ENCODE measurements at regions not wholly inside any gene's neighbourhood (a gene's known extent, or its start where the extent isn't known, plus 50 kb on each side); places are given as distances from the start of the nearest gene placed in this dataset.

DNA sequence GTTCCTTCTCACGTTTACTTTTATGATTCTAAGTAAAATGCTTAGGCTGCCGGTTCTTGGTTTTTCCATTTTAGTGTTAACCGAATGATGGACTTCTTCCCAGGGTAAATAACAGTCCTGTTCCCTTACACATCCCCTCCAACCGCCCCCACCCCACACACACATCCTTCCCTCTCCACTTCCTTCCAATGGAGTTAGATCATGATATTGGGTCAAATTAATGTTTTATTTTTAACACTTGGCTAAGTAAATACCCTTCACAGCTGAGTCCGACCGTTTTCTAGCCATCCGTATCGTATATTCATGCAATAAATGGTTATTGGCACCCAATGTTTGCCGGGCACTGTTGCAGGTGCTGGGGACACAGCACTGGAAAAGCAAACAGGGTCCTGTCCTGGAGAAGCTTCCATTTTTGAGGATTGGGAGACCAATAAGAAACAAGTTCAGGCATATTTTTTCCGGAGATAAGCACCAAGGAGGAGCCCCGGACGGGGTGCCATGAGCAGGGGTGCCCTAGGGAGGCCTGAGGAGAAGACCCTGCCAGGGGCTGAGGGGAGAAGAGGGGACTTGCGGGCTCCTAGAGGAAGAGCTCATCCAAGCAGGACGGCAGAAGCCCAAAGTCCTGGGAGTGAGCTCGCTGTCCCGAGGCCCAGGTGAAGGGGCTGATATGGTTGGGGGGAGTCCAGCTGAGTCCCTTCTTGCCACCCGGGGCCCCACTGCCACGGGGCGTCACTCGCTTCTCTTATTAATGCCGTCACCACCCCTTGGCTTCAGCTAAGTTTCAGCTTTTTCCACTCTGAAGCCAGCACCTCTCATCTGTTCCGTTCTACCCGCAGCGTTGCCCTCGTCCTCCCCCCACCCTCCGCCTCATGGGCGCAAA is 126.0 kb upstream of the RET start:
- ChIA-PET POLR2A (no interaction called here), CTCF (no interaction called here)
- no peak for DNase-seq
- Histone ChIP-seq H3K27ac (ENCODE audit: low read depth in 1 of 2, low read length in 2 of 2) (no peak overlapping the region), H3K9me3 (ENCODE audit: control insufficient read depth in 1 of 2, insufficient read depth in 1 of 2, low read length in 2 of 2) (peaks cover 0 to 4% of the 10 kb centered on the region in 2 experiments), H3K4me1 (ENCODE audit: insufficient read depth, low read length) (no peaks in the 10 kb centered on the region), H3K4me3 (ENCODE audit: low read length) (no peak overlapping the region), H3K27me3 (ENCODE audit: control insufficient read depth in 1 of 2, insufficient read depth in 2 of 2, low read length in 2 of 2) (peaks cover 0 to 3% of the 10 kb centered on the region in 2 experiments), H3K36me3 (ENCODE audit: insufficient read depth, low read length) (no peaks in the 10 kb centered on the region)
- peaks cover 25% of the 10 kb centered on the region for H3K27me3 Mint-ChIP-seq
- TF ChIP-seq, protein P1, sequence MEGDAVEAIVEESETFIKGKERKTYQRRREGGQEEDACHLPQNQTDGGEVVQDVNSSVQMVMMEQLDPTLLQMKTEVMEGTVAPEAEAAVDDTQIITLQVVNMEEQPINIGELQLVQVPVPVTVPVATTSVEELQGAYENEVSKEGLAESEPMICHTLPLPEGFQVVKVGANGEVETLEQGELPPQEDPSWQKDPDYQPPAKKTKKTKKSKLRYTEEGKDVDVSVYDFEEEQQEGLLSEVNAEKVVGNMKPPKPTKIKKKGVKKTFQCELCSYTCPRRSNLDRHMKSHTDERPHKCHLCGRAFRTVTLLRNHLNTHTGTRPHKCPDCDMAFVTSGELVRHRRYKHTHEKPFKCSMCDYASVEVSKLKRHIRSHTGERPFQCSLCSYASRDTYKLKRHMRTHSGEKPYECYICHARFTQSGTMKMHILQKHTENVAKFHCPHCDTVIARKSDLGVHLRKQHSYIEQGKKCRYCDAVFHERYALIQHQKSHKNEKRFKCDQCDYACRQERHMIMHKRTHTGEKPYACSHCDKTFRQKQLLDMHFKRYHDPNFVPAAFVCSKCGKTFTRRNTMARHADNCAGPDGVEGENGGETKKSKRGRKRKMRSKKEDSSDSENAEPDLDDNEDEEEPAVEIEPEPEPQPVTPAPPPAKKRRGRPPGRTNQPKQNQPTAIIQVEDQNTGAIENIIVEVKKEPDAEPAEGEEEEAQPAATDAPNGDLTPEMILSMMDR (IDR thresholded peaks at IDR 0.05), result no peak
- no peaks in the 10 kb centered on the region for H3K36me3 Mint-ChIP-seq (ENCODE audit: low read depth)
- H3K4me1 Mint-ChIP-seq (ENCODE audit: low read depth), result no peaks in the 10 kb centered on the region
- ATAC-seq (ENCODE audit: poor library complexity), result no peak
- no peak overlapping the region for H3K4me3 Mint-ChIP-seq
- peaks cover 2% of the 10 kb centered on the region for H3K9me3 Mint-ChIP-seq
- intact Hi-C loops (cut with DNase I, micrococcal nuclease), result no loop called here
- no peak overlapping the region for H3K27ac Mint-ChIP-seq

DNA sequence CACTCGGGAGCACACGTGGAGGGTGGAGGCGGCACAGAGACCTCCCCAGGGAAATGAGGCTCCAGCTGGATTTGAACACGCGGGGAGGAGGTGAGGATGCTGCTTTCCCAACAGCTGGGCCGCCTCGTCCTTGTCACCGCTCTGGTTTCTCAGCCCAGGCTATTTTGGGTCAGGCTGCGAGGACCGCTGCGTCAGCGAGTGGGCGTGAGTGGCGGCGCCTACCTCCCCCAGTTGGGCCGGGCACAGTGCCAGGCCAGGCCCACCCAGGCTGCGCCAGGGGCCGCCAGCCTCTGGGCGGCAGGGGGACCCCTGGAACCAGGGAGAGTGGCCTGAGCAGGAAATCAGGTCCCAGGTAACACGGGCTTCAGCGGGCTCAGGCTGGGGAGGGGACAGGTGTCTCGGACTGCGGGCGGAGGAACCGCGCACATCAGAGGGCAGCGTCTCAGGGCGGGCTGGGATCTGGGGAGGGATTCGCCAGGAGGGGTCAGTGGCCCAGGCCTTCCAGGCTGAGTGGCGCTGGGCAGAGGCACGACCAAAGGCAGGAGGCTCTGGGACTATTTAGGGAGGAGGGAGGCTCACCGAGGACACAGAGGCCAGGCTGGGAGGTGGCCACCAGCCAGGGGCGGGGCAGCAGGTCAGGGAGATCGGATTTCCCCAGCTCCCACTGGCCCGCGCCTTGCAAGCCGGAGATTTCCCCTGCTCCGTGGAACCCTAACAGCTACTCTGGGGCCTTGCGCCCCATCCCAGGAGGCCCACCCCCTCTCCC is 125.2 kb upstream of the RET start:
- Mint-ChIP-seq H3K4me1 (ENCODE audit: low read depth) (no peaks in the 10 kb centered on the region), H3K4me3 (no peak overlapping the region), H3K27me3 (peaks cover 25% of the 10 kb centered on the region), H3K9me3 (peaks cover 2% of the 10 kb centered on the region), H3K36me3 (ENCODE audit: low read depth) (no peaks in the 10 kb centered on the region), H3K27ac (no peak overlapping the region)
- no peak for ATAC-seq (ENCODE audit: poor library complexity)
- DNase-seq, result peak in 1 of 14 experiments; percentile 32
- H3K4me3 ChIP-seq (ENCODE audit: low read length), result no peak overlapping the region
- TF ChIP-seq, protein P1 (IDR thresholded peaks at IDR 0.05), result no peak
- ChIA-PET POLR2A (no interaction called here), CTCF (no interaction called here)
- H3K9me3 ChIP-seq (ENCODE audit: control insufficient read depth in 1 of 2, insufficient read depth in 1 of 2, low read length in 2 of 2), result peaks cover 0 to 9% of the 10 kb centered on the region in 2 experiments
- peaks cover 0 to 3% of the 10 kb centered on the region in 2 experiments for H3K27me3 ChIP-seq (ENCODE audit: control insufficient read depth in 1 of 2, insufficient read depth in 2 of 2, low read length in 2 of 2)
- intact Hi-C loops (cut with DNase I, micrococcal nuclease), result no loop called here
- H3K36me3 ChIP-seq (ENCODE audit: insufficient read depth, low read length), result no peaks in the 10 kb centered on the region
- no peaks in the 10 kb centered on the region for H3K4me1 ChIP-seq (ENCODE audit: insufficient read depth, low read length)
- H3K27ac ChIP-seq (ENCODE audit: low read depth in 1 of 2, low read length in 2 of 2), result no peak overlapping the region

DNA sequence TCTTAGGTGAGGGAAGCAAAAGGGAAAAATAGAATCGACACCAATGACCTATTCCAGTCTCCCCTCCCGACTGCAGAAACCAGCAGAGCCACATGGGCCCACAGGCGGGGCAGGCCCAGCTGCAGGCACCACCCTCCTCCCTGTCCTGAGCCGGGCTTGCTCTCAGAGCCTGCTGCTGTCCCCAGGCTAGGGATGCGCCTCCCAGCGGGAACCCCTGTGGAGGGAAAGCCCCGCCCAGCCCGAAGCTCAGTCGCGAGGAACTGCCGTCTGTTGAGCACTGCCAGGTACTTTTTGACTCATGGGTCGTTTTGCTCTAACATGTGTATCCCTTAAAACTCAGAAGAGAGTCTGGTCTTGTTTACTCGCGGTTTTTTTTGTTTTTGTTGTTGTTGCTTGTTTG is 124.5 kb upstream of the RET start:
- Histone ChIP-seq H3K36me3 (ENCODE audit: insufficient read depth, low read length) (no peaks in the 10 kb centered on the region), H3K4me1 (ENCODE audit: insufficient read depth, low read length) (no peaks in the 10 kb centered on the region), H3K27ac (ENCODE audit: low read depth in 1 of 2, low read length in 2 of 2) (no peak overlapping the region), H3K9me3 (ENCODE audit: control insufficient read depth in 1 of 2, insufficient read depth in 1 of 2, low read length in 2 of 2) (peaks cover 0 to 9% of the 10 kb centered on the region in 2 experiments), H3K27me3 (ENCODE audit: control insufficient read depth in 1 of 2, insufficient read depth in 2 of 2, low read length in 2 of 2) (peaks cover 0 to 3% of the 10 kb centered on the region in 2 experiments), H3K4me3 (ENCODE audit: low read length) (no peak overlapping the region)
- CTCF ChIA-PET, result no interaction called here
- POLR2A ChIA-PET, result no interaction called here
- ATAC-seq (ENCODE audit: poor library complexity), result no peak
- no peaks in the 10 kb centered on the region for H3K36me3 Mint-ChIP-seq (ENCODE audit: low read depth)
- TF ChIP-seq, protein P1 (IDR thresholded peaks at IDR 0.05), result no peak
- no peak for DNase-seq
- H3K27ac Mint-ChIP-seq, result no peak overlapping the region
- intact Hi-C loops (cut with DNase I, micrococcal nuclease), result no loop called here
- H3K9me3 Mint-ChIP-seq, result peaks cover 2% of the 10 kb centered on the region
- no peak overlapping the region for H3K4me3 Mint-ChIP-seq
- no peaks in the 10 kb centered on the region for H3K4me1 Mint-ChIP-seq (ENCODE audit: low read depth)
- peaks cover 25% of the 10 kb centered on the region for H3K27me3 Mint-ChIP-seq
